GM13976 (cell line): ENCODE measurements at regions not wholly inside any gene's neighbourhood (a gene's known extent, or its start where the extent isn't known, plus 50 kb on each side); places are given as distances from the start of the nearest gene placed in this dataset.

ENCODE experiments used
- DNase-seq: peaks from one replicate; pipeline ENCODE4 v3.0.0; 2012; ENCODE audit warnings: low spot score
- CTCF ChIP-seq: IDR thresholded peaks from 2 replicates; pipeline ENCODE4 v1.5.1; 2012; ENCODE audit warnings: borderline replicate concordance, mild to moderate bottlenecking; ENCODE audit not compliant: insufficient read depth; ENCODE audit errors: extremely low read depth, missing control alignments, control extremely low read depth
- in situ Hi-C: fragments of 300-500 bp; cut with MboI; formaldehyde crosslinking; loops from one replicate; pipeline ENCODE4 v1.12.0; 2022; ENCODE audit warnings: low sequenced_read_pairs, mixed read lengths, inconsistent platforms; ENCODE audit not compliant: unreplicated experiment

DNA sequence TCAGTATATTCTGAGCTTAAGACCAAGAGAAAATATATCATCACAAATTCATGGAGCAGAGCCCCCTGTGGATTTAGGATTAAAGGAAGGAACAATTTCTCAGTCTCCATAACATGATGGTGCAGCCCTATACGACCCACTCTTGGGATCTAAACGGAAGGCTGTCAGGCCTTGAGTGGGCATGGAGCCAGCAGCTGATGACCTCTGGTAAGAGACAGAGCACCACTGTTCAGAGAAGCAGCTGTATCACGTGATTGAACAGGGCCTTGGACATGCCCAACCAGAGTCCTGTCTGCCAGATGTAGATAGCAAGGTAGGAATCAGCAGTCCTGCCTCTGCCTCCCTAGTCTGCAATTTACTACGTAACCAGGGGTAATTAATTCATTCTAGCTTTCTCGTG lies 259.4 kb upstream of the POU3F2 start:
- TF ChIP-seq CTCF, result no peak
- in situ Hi-C loops, result no loop called here
- no peak for DNase-seq

GRCh38 chr6:98576791-98577190 lies 257.6 kb upstream of the POU3F2 start:
- DNase-seq, result no peak
- in situ Hi-C loops, result no loop called here
- no peak for TF ChIP-seq CTCF

GRCh38 chr6:98578016-98578415 lies 256.4 kb upstream of the POU3F2 start:
- no peak for TF ChIP-seq CTCF
- no peak for DNase-seq
- in situ Hi-C loops, result no loop called here

GRCh38 chr6:98579079-98579478 lies 255.3 kb upstream of the POU3F2 start:
- no peak for DNase-seq
- TF ChIP-seq CTCF, result no peak
- in situ Hi-C loops, result no loop called here

- TF ChIP-seq CTCF, result no peak
- DNase-seq, result no peak
- in situ Hi-C loops, result no loop called here
Measured at GRCh38 chr6:98579941-98580340, 254.4 kb upstream of the POU3F2 start.

DNA sequence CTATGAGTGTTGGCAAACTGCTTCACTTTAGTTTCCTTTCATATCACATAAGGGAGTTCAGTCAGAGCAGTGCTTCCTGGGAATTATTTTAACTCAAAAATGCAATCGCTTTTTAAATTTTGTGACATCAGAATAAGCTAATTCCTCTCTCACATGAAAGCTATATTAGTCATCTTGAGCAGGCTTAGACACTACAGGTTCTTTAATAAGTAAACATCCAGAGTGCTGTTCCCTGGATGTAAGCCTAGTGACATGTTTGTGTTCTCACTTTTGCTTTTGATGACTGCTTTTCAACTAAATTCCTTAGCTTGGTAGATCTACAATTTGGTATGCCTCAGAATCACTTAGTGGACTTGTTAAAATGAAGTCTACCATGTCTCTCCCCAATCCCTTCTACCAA lies 252.7 kb upstream of the POU3F2 start:
- DNase-seq, result no peak
- in situ Hi-C loops, result no loop called here
- no peak for TF ChIP-seq CTCF

DNA sequence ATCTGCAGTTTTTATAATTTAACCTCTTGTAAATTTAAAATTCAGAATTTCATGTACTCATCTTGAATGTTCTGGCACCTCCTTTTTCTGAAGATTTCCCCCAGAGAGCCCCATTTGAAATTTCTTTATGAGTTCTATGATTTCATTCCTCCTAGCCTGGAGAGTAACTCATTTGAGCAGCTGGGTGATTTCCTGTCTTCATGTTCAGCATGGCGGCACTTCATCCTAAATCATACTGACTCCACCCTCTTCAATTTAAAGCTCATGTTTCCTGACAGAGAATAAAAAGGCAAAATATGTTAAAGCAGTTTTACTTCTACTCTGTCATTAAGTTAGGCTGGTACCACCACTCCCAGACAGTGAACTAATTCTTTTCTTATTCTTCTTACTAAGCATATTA lies 250.9 kb upstream of the POU3F2 start:
- no peak for DNase-seq
- in situ Hi-C loops, result no loop called here
- TF ChIP-seq CTCF, result no peak
